K562 (cell line): ENCODE measurements at regions not wholly inside any gene's neighbourhood (a gene's known extent, or its start where the extent isn't known, plus 50 kb on each side); places are given as distances from the start of the nearest gene placed in this dataset.

Source experiments
- ATAC-seq: fragments of 200-7000 bp; cut with Tn5 transposase; 3 replicates; pipeline ENCODE4 v1.9.1; 2020; ENCODE audit warnings: moderate library complexity
- BruUV-seq: library from RNA; stranded (reverse); fragments of 400-500 nt; replicated peaks from 2 replicates; lab custom pipeline; 2021; lab: Mats Ljungman, UMichigan
- CTCF ChIA-PET: fragments of 300-600 bp; formaldehyde crosslinking; extraction: SDS; loops from one replicate; lab custom pipeline; 2021; ENCODE audit warnings: low intra/inter-chr PET ratio; lab: Yijun Ruan, JAX
- POLR2A ChIA-PET: fragments of 300-600, 350-650 bp; sonication (Branson Sonifier 250); formaldehyde crosslinking; extraction: SDS; loops from one replicate; lab custom pipeline; 2021; ENCODE audit warnings: antibody characterized with exemption, inconsistent platforms; lab: Yijun Ruan, JAX
- DNase-seq, 4 experiments: peaks; one replicate each; pipeline versions ENCODE4 v3.0.0 to v3.0.0-alpha.2; 2011 to 2018; ENCODE audit warnings: low spot score in 3 of 4, mixed read lengths in 3 of 4; ENCODE audit errors: extremely low read depth in 1 of 4
- FAIRE-seq: peaks from 2 replicates; lab custom pipeline; 2011; peaks lifted over from hg19 to GRCh38; lab: Jason Lieb, UNC
- H2AFZ ChIP-seq: 2 replicates; pipeline ENCODE4 v1.6.0; 2011; ENCODE audit warnings: low read depth, low read length, control low read depth, inconsistent platforms
- H3K27ac ChIP-seq: fragments of 200-600 bp; 3 replicates; pipeline ENCODE4 v1.8.0; 2011; ENCODE audit warnings: low read depth, mild to moderate bottlenecking, control low read depth, inconsistent platforms, low read length, moderate library complexity, mixed read lengths; ENCODE audit errors: extremely low read depth
- H3K27me3 ChIP-seq, 2 experiments: fragments of 300-600 bp in 1 of 2; 2 replicates in 1 of 2; 3 replicates in 1 of 2; pipeline versions ENCODE4 v1.6.0 to v1.8.0; 2011; ENCODE audit warnings: inconsistent platforms in 2 of 2, low read length in 2 of 2, mild to moderate bottlenecking in 1 of 2, mixed read lengths in 1 of 2, moderate library complexity in 1 of 2; ENCODE audit not compliant: control insufficient read depth in 2 of 2, insufficient read depth in 2 of 2
- H3K36me3 ChIP-seq: fragments of 300-600 bp; 3 replicates; pipeline ENCODE4 v1.8.0; 2011; ENCODE audit warnings: mild to moderate bottlenecking, low read length, inconsistent platforms; ENCODE audit not compliant: control insufficient read depth, insufficient read depth
- H3K4me1 ChIP-seq, 2 experiments: fragments of 200-600 bp in 1 of 2; replicated peaks in 1 of 2; 2 replicates in 1 of 2; 3 replicates in 1 of 2; pipeline versions ENCODE4 v1.5.1 to v1.8.0; 2011; ENCODE audit warnings: inconsistent platforms in 2 of 2, low read length in 2 of 2, mild to moderate bottlenecking in 1 of 2, mixed read lengths in 1 of 2, moderate library complexity in 1 of 2; ENCODE audit not compliant: control insufficient read depth in 2 of 2, insufficient read depth in 2 of 2
- H3K4me2 ChIP-seq: 2 replicates; pipeline ENCODE4 v1.6.1; 2011; ENCODE audit warnings: low read length, control low read depth, inconsistent platforms, mixed read lengths; ENCODE audit not compliant: insufficient read depth
- H3K4me3 ChIP-seq: fragments of 200-600 bp; sonication (generic), shearing (Covaris generic); 2 replicates; pipeline ENCODE4 v1.5.1; 2016; ENCODE audit warnings: control low read depth, inconsistent platforms
- H3K79me2 ChIP-seq: fragments of 200-600 bp; 3 replicates; pipeline ENCODE4 v1.8.0; 2011; ENCODE audit warnings: low read length, inconsistent platforms; ENCODE audit not compliant: control insufficient read depth, insufficient read depth
- H3K9ac ChIP-seq, 2 experiments: 2 replicates each; pipeline versions ENCODE4 v1.6.0 to v1.6.1; 2011; ENCODE audit warnings: low read depth in 2 of 2, low read length in 2 of 2, control low read depth in 1 of 2, inconsistent platforms in 1 of 2, mild to moderate bottlenecking in 1 of 2, mixed read lengths in 1 of 2; ENCODE audit not compliant: insufficient read depth in 1 of 2
- H3K9me1 ChIP-seq: one replicate; pipeline ENCODE4 v1.6.0; 2011; ENCODE audit warnings: inconsistent platforms, mild to moderate bottlenecking, low read length, moderate library complexity; ENCODE audit not compliant: control insufficient read depth, insufficient read depth
- H3K9me3 ChIP-seq: replicated peaks from 2 replicates; pipeline ENCODE4 v1.5.1; 2011; ENCODE audit warnings: low read depth, low read length, inconsistent platforms; ENCODE audit not compliant: control insufficient read depth, insufficient read depth
- H4K20me1 ChIP-seq: replicated peaks from 2 replicates; pipeline ENCODE4 v1.6.1; 2011; ENCODE audit warnings: low read length, inconsistent platforms, mixed read lengths; ENCODE audit not compliant: control insufficient read depth, insufficient read depth
- CSDE1 ChIP-seq, 2 experiments: fragments of 450-650 bp; IDR thresholded peaks; 2 replicates each; pipeline ENCODE4 v1.6.1; 2016; ENCODE audit warnings: mild to moderate bottlenecking in 1 of 2
- PCBP2 ChIP-seq: fragments of 200-400 bp; formaldehyde crosslinking; IDR thresholded peaks from 2 replicates; pipeline ENCODE4 v1.6.1; 2018; ENCODE audit warnings: low read length, low read depth, mild to moderate bottlenecking, moderate library complexity; ENCODE audit not compliant: poor library complexity, severe bottlenecking
- SNIP1 ChIP-seq: fragments of 450-650 bp; IDR thresholded peaks from 2 replicates; pipeline ENCODE4 v1.7.1; 2017; ENCODE audit warnings: low read depth, mild to moderate bottlenecking
- WGBS: fragments of 100-300 bp; shearing (Covaris generic); methylation state at CpG from one replicate; pipeline ENCODE4 v1.1.6; 2016; ENCODE audit warnings: low coverage, mixed read lengths; ENCODE audit not compliant: insufficient coverage; ENCODE audit errors: missing lambda C conversion rate; 5-methylcytosine and 5-hydroxymethylcytosine counted together
- in situ Hi-C: fragments of 300-500 bp; cut with MboI; formaldehyde crosslinking; loops from 4 replicates; pipeline ENCODE4 v1.15.0; 2018; ENCODE audit warnings: inconsistent platforms, mixed read lengths
- intact Hi-C: fragments of 100-400 bp; cut with micrococcal nuclease; formaldehyde crosslinking; loops from 2 replicates; pipeline ENCODE4 v1.14.2; 2022
- TF ChIP-seq, protein P1 (sequence below), 2 experiments: fragments of 450-650 bp in 1 of 2; sonication (generic) in 1 of 2; formaldehyde crosslinking in 1 of 2; IDR thresholded peaks; 2 replicates each; pipeline versions ENCODE4 v1.7.1 to v1.9.0; 2016 to 2022; ENCODE audit warnings: inconsistent platforms in 1 of 2, mild to moderate bottlenecking in 1 of 2, missing genetic modification reagents in 1 of 2
- TF ChIP-seq, protein P2 (sequence below): fragments of 450-650 bp; IDR thresholded peaks from 2 replicates; pipeline ENCODE4 v1.7.1; 2018; ENCODE audit warnings: mild to moderate bottlenecking, low read depth; ENCODE audit not compliant: partially characterized antibody
- TF ChIP-seq, protein P3 (sequence below): fragments of 250-450 bp; sonication (Bioruptor Pico); IDR thresholded peaks from 2 replicates; pipeline ENCODE4 v1.5.0; 2021; ENCODE audit warnings: mild to moderate bottlenecking, moderate library complexity

DNA sequence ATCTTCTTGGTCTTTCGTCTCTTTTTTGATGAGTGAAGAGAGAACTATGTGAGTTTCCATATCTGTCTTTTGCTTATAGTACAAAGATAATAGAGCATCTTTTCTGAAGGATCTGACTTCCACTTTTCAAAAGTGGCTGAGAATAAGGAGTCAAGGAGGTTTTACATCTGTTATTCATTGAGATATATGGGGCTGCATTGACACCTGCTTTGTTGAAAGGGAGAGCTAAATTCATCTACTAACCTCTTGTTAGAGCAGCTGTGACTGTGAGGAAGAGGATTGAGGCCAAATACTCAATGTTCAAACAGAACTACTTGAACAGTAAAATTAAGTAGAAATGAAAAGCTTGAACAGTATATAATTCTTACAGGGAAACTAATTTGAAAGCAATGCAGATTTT is 130.2 kb upstream of the ATP2B1 start:
- no peak overlapping the region for H3K4me2 ChIP-seq
- no peak overlapping the region for H3K27ac ChIP-seq
- no peak overlapping the region for H3K9ac ChIP-seq
- no peaks in the 10 kb centered on the region for H4K20me1 ChIP-seq
- no peak overlapping the region for H3K4me3 ChIP-seq
- intact Hi-C loops, result no loop called here
- H3K9me3 ChIP-seq, result no peaks in the 10 kb centered on the region
- H3K27me3 ChIP-seq, result no peaks in the 10 kb centered on the region
- no peak overlapping the region for H2AFZ ChIP-seq
- H3K4me1 ChIP-seq, result no peaks in the 10 kb centered on the region
- no peaks in the 10 kb centered on the region for H3K9me1 ChIP-seq
- in situ Hi-C loops, result no loop called here
- no peaks in the 10 kb centered on the region for H3K36me3 ChIP-seq
- no peak for ATAC-seq
- ChIA-PET POLR2A (interaction anchor here (1.2 kb wide), 1 partner anchor 15 kb away, joined by 4 read pairs; no protein-coding TSS in a partner anchor), CTCF (no interaction called here)
- no peak for DNase-seq
- WGBS, result 13% methylated on average over 1 of the region's 1 CpG
- BruUV-seq, result no TSS peak
- FAIRE-seq, result no peak
- no peaks in the 10 kb centered on the region for H3K79me2 ChIP-seq
- TF ChIP-seq CSDE1 (IDR thresholded peaks at IDR 0.05) (no peak), PCBP2 (no peak), SNIP1 (no peak)
- TF ChIP-seq, protein P1, sequence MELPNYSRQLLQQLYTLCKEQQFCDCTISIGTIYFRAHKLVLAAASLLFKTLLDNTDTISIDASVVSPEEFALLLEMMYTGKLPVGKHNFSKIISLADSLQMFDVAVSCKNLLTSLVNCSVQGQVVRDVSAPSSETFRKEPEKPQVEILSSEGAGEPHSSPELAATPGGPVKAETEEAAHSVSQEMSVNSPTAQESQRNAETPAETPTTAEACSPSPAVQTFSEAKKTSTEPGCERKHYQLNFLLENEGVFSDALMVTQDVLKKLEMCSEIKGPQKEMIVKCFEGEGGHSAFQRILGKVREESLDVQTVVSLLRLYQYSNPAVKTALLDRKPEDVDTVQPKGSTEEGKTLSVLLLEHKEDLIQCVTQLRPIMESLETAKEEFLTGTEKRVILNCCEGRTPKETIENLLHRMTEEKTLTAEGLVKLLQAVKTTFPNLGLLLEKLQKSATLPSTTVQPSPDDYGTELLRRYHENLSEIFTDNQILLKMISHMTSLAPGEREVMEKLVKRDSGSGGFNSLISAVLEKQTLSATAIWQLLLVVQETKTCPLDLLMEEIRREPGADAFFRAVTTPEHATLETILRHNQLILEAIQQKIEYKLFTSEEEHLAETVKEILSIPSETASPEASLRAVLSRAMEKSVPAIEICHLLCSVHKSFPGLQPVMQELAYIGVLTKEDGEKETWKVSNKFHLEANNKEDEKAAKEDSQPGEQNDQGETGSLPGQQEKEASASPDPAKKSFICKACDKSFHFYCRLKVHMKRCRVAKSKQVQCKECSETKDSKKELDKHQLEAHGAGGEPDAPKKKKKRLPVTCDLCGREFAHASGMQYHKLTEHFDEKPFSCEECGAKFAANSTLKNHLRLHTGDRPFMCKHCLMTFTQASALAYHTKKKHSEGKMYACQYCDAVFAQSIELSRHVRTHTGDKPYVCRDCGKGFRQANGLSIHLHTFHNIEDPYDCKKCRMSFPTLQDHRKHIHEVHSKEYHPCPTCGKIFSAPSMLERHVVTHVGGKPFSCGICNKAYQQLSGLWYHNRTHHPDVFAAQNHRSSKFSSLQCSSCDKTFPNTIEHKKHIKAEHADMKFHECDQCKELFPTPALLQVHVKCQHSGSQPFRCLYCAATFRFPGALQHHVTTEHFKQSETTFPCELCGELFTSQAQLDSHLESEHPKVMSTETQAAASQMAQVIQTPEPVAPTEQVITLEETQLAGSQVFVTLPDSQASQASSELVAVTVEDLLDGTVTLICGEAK (IDR thresholded peaks at IDR 0.05), result no peak
- TF ChIP-seq, protein P1 (CRISPR knock-in tag; IDR thresholded peaks at IDR 0.05), result no peak
- TF ChIP-seq, protein P2, sequence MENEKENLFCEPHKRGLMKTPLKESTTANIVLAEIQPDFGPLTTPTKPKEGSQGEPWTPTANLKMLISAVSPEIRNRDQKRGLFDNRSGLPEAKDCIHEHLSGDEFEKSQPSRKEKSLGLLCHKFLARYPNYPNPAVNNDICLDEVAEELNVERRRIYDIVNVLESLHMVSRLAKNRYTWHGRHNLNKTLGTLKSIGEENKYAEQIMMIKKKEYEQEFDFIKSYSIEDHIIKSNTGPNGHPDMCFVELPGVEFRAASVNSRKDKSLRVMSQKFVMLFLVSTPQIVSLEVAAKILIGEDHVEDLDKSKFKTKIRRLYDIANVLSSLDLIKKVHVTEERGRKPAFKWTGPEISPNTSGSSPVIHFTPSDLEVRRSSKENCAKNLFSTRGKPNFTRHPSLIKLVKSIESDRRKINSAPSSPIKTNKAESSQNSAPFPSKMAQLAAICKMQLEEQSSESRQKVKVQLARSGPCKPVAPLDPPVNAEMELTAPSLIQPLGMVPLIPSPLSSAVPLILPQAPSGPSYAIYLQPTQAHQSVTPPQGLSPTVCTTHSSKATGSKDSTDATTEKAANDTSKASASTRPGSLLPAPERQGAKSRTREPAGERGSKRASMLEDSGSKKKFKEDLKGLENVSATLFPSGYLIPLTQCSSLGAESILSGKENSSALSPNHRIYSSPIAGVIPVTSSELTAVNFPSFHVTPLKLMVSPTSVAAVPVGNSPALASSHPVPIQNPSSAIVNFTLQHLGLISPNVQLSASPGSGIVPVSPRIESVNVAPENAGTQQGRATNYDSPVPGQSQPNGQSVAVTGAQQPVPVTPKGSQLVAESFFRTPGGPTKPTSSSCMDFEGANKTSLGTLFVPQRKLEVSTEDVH, result no peak
- TF ChIP-seq, protein P3, sequence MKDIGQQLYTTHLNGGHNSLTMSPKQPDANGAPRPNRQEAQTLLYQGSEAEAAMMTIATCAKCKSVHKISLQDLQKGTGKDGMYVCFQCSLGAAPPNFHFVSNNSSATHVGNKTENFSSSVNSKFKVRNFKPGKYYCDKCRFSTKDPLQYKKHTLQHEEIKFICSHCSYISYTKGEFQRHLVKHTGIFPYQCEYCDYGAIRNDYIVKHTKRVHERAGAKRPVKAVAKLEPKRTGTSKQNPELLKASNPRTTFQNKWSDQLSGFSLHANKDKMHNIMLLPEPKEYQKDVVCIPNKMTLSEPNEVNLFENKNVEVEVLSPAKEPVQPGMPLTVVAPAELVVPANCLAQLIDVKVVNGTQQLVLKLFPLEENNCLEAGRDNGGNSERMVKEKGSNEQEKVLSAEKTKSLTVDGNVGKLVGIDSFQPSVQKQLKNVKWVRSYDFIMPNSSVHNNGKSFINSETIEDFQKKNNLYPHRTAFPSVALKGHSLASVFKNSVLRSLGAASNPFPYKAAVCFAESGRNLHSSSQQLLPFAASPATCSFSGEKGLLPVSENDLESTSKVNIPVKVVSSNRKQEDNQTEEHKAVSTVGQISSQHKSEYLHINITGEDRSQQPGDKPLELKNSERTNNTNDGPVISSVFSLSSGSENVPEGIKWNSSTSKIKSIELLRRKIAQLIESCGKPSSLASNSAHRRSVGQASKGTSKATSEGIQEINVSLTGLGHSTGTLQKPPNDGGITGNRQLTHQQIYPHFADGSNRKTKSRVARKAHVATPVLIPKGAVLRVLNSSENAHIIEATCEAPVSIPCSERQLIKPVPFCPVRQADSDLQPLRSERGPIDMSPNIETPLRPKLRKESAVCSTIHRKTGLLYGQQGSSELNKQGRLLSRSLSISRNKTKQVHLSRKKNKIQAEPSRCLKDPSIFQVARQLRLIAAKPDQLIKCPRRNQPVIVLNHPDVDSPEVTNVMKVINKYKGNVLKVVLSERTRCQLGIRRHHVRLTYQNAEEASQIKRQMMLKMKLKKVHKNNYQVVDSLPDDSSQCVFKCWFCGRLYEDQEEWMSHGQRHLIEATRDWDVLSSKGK (CRISPR knock-in tag), result no peak
